ENCODE measurements at regions not wholly inside any gene's neighbourhood (a gene's known extent, or its start where the extent isn't known, plus 50 kb on each side); places are given as distances from the start of the nearest gene placed in this dataset.
A peak's percentile ranks its signal among the peaks of the same experiment; 100 is the strongest.
"Not testable (repeated sequence)": the region's sequence is repeated elsewhere in the genome, so short reads cannot be mapped to it uniquely, and the experiment has no call there.

DNA sequence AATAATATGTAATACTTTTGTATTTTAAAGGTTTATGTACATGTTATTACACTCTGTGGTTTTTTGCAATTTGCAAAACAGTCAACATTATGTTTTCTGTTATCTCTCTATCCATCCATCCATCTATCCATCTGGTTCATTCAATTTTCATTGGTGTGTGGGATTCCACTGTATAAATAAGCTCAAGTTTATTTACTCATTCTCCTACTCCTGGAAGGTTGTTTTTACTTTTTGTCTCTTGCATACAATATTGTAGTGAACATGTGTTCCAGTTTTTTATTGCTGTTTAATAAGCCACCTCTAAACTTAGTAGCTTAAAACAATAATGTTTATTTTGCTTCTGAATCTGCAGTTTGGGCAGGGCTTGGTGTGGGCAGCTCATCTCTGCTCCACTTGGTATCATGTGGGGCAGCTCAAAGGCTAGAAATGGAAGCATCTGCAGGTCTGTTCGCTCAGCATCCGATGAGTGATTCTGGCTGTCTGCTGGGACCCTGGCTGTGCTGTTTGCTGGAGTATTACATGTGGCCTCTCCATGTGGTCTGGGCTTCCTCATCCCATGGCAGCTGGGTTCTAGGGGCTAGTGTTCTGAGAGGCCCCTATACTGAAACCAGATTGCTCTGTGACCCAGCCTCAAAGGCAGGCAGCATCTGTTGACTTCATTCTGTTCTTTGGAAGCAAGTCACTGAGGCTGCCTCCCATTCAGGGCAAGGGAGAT, 98.8 kb downstream of the SLC25A47 start:
- DNase-seq, result peak; percentile 10

GRCh38 chr14:100422556-100423316, 99.6 kb downstream of the SLC25A47 start:
- DNase-seq, result peak; percentile 35

- DNase-seq, result no peak
These were observed 100.3 kb downstream of the SLC25A47 start for GRCh38 chr14:100423317-100424010.

- no peak for DNase-seq
These were observed 101.6 kb downstream of the SLC25A47 start for GRCh38 chr14:100424504-100425428.

DNA sequence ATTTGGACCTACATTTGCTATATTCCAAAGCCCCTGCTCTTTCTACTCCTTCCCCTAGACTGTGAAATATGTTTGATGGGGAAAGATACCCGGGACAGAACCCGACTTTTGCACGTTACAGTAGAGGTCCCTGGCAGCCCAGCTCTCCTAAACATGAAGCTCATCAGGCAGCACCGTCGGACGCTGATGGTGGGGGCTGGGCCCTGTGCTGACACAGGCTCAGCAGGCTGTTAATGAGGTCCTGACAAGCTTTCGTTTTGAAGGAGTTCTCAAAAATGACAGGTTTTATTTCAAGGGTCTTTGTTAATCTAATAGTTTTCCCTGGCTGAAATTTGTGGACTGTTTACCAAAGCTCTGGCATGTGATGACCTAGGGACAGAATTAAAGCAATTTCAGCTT, 102.3 kb downstream of the SLC25A47 start:
- no peak for DNase-seq

- no peak for DNase-seq
These were observed 103.2 kb downstream of the SLC25A47 start for GRCh38 chr14:100426314-100426713.

- DNase-seq, result no peak
These were observed 104.0 kb downstream of the SLC25A47 start for GRCh38 chr14:100427166-100427565.

- DNase-seq, result no peak
These were observed 105.6 kb downstream of the SLC25A47 start for GRCh38 chr14:100428727-100429126.

- DNase-seq, result no peak
These were observed 106.4 kb downstream of the SLC25A47 start for GRCh38 chr14:100429537-100429936.

DNA sequence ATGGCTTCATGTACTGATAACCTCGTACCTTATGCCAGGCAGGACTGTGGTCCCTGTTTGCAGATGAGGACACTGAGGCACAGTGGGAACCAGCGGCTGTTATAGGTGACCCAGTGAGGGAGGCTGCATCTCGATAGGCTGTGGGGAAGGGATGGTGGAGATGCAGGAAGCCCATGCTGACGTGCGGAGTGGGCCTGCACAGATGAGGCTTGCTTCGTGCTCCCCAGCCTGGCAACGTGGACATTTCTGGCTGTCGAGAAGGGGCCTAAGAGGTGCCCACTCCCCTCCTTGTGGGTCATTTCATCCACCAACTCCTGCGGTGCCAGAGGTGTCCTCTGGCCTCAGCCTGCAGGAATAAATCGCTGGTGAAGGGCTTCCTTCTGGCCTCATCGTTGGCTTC, 107.4 kb downstream of the SLC25A47 start:
- no peak for DNase-seq

DNA sequence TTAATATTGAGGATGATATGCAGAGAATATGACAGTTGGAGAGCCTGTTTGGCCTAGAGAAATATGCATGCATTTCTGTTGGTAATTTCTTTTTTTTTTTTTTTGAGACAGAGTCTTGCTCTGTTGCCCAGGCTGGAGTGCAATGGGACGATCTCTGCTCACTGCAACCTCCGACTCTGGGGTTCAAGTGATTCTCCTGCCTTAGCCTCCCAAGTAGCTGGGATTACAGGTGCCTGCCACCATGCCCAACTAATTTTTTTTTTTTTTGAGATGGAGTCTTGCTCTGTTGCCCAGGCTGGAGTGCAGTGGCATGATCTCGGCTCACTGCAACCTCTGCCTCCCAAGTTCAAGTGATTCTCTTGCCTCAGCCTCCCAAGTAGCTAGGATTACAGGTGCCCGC, 108.3 kb downstream of the SLC25A47 start:
- DNase-seq, result not testable (repeated sequence)

DNA sequence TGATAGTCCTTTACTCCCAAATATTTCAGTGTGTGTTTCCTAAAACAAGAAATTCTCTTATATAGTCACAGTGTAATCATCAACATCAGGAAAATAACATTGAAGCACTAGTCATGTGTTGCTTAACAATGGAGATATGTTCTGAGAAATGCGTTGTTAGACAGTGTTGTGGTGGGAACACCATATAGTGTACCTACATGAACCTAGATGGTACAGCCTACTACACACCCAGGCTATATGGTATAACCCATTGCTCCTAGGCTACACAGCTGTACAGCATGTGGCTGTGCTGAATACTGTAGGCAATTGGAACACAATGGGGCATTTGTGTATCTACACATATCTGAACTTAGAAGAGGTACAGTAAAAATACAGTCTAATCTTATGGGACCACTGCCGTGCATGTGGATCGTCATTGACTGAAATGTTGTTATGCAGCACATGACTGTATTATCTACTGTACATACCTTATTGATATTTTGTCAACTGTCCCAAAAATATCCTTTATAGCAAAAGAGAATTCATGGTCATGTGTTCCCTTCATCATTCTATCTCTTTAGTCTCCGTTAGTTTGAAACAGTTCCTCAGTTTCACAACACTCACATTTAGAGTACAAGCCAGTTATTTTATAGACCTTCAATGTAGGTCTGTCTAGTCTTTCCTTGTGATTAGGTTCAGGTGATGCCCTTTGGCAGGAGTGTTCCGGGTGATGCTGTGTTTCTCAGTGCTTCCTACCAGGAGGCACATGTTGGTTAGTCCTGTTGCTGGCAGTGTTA, 109.7 kb downstream of the SLC25A47 start:
- DNase-seq, result no peak

DNA sequence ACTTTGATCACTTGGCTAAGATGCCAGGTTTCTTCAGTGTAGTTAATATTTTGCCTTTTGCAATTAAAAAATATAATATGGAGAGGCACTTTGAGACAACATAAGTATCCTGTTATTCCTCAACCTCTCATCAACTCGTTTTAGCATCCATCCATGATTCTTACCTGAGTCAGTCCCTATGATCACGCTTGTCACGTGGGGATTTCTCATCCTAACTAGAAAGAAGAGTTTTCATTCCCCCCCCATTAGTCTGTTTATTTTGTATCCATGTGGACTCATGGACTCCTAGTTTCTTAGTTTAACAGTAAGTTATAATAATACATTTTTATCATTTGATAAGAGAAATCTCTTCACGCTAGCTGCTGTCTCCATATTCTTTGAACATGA, 110.3 kb downstream of the SLC25A47 start:
- no peak for DNase-seq

DNA sequence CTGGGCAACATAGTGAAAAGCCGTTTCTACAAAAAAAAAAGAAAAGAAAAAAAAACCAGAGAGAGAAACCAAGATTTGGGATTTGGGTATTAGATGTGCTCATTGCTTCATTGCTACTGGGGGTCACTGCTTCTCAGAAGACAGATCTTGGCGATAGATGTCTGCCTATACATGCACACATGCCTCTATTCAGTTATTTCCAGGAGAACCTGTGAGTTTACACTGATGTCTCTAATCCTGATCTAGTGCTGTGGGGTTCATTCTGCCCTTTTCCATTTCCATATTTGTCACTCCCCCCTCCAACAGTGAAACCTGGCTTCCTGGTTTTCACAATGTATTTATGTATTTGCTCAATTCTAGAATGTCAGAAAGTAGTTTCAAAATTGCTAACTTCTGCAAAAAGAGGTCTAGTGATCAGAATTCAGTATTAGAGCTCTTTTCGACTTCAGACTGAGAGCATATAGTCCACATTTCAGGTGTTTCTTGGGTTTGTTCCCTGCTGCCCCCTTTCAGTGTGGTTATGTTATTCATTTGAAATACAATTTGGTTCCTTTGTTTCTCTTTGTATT, 111.0 kb downstream of the SLC25A47 start:
- no peak for DNase-seq

DNA sequence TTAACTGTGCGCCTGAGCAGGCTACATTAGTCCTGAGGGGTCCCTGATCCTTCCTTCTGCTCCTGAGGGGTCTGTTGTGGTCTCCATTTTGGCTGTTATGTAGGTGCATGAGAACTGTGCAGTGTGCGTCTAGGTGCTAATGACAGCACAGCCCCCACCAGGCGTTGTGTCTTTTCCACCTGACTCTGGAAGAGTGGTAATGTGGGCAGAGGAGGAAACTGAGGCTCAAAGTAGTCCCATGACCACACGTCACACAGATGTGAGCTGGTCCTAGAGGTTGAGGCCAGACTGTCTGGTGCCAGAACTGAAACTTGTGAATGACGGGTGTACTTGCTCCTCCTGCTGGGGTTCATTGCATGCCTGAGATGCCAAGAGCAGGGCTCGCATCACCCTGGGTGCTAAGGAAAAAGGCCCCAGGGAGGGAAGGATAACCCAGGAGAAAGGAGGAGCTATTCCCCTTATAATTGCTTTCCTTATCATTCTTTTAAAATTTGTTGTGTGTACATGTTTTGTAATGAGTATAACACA, 111.8 kb downstream of the SLC25A47 start:
- DNase-seq, result no peak

- DNase-seq, result no peak
These were observed 112.3 kb downstream of the SLC25A47 start for GRCh38 chr14:100435459-100435858.

- no peak for DNase-seq
These were observed 113.7 kb downstream of the SLC25A47 start for GRCh38 chr14:100436745-100437406.

GRCh38 chr14:100438271-100438670, 115.1 kb downstream of the SLC25A47 start:
- no peak for DNase-seq

GRCh38 chr14:100438678-100439592, 115.8 kb downstream of the SLC25A47 start:
- DNase-seq, result peak; percentile 18

DNA sequence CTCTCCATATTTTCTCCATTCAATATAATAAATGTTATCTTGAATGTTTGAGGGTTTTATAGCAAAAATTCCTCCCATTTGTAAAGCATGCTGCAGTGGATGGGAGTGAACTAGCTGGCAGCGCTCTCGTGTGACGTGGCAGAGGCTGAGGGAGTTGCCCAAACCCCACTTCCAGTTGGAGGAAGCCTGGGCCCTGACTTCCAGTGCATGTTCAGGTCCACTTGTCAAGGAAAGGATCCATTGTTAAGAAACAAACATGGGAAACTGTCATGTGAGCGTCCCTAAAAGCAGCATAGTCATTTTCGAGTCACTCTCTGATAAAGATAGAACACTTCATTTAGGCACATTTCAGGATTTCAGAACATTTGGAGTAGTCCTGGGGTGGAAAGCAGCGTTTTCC, 116.6 kb downstream of the SLC25A47 start:
- DNase-seq, result peak; percentile 46
